Ovary (tissue), 3 donors: ENCODE measurements at regions not wholly inside any gene's neighbourhood (a gene's known extent, or its start where the extent isn't known, plus 50 kb on each side); places are given as distances from the start of the nearest gene placed in this dataset.

Source experiments
- CTCF ChIP-seq, 3 donors: fragments of 450-650 bp in 2 of 3; fragments of 200-600 bp in 1 of 3; IDR thresholded peaks; one replicate each; pipeline versions ENCODE4 v1.5.1 to v1.8.0; 2016 to 2022; ENCODE audit warnings: antibody characterized with exemption in 3 of 3, mild to moderate bottlenecking in 1 of 3
- EP300 ChIP-seq: sonication (generic); formaldehyde crosslinking; IDR thresholded peaks from one replicate; pipeline ENCODE4 v1.6.1; 2017; ENCODE audit warnings: antibody characterized with exemption
- POLR2A ChIP-seq: fragments of 450-650 bp; IDR thresholded peaks from one replicate; pipeline ENCODE4 v1.6.1; 2017; ENCODE audit warnings: antibody characterized with exemption, mild to moderate bottlenecking, moderate library complexity
- donor health status: DM: no; HTN: no; CAD: no.

- no peak for TF ChIP-seq CTCF (IDR thresholded peaks at IDR 0.05)
- TF ChIP-seq EP300, result no peak
- TF ChIP-seq POLR2A, result no peak
Measured at GRCh38 chr6:126285871-126286365, 54.0 kb upstream of the CENPW start.
